Stimulated activated naive CD4-positive, alpha-beta T cell (primary cell): ENCODE measurements at regions not wholly inside any gene's neighbourhood (a gene's known extent, or its start where the extent isn't known, plus 50 kb on each side); places are given as distances from the start of the nearest gene placed in this dataset.
A peak's percentile ranks its signal among the peaks of the same experiment; 100 is the strongest.

Experiments
- DNase-seq, 6 experiments: peaks; one replicate each; lab custom pipeline; 2025; lab: John Stamatoyannopoulos, UW

DNA sequence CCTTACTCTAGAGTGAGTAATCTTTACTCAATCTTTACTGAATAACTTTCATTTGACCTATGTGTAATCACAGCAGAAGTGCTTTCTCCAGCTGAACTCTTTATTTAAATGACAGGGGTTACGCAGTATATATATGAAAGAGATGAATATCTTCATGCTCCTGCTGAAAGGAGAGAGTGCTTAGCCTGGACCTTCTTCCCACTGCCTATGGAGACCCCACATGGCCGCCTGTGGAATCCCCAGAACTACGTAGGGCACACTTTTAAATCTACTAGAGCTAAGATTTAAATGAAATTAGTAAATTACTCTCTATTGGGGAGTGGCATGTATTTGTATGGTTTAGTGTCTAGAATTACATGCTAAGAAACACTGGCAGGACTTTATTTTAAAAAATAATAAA is 391.2 kb downstream of the ANKRD50 start:
- DNase-seq = no peak

DNA sequence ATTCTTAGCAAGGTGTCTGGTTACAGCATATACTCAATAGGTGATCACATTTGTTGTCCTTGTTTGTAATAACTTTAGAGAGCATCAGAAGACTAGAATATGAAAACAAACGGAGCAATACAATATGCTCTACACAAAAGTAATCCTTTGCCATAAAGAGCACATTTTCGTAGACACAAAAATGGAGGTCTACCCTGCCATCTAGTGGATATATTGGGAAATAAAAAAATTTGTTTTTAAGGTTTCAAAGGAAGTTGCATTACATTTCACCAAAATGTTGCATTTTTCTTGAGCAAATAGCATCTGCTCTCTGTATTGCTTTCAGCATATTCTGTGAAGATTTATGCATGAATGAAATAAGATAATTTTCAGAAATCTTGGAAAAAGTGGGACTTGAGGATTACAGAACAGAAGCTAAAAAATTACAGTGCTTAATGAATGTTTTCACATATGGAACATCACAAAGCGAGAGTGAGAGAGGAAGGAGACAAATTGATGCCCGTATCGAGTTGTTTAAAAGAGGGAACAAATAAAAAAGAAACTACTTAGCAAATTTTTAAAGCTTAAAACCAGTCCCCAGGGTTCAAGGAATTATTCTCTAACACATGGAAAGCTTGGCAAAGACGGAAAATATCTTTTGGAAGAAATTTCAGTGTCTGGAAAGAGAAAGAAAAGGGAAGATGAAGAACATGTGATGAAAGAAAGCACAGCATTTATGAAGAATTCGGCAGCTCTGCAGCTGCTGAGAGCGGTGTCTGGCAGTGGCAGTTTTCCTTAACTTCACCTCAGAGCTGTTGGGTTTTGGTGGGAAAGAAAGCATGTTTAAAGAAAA is 390.1 kb downstream of the ANKRD50 start:
- peak in 1 of 6 experiments; percentile 7 for DNase-seq

GRCh38 chr4:124325690-124326089 is 386.8 kb downstream of the ANKRD50 start:
- DNase-seq = no peak

GRCh38 chr4:124329134-124329533 is 383.4 kb downstream of the ANKRD50 start:
- no peak for DNase-seq

DNA sequence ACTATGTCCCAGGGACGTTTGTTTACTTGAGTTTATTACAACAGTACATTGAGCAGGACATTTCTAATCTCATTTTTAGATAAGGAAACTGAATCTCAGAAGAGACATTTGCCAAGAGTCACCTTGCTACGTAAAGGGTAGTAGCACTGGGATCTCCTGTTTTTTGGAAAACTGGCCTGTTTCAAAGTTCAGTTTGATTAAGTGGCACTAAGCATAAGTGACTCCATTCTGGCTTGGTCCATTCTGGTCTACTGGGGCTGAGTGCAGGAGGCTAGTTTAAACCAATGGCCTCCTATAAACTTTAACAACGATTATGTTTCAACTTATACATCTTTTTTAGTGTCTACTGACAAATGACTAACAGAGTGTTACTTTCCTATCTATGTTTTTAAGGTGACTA is 382.5 kb downstream of the ANKRD50 start:
- DNase-seq = no peak

- DNase-seq = no peak
Observed at GRCh38 chr4:124331781-124332180, 380.8 kb downstream of the ANKRD50 start.

- DNase-seq = no peak
Observed at GRCh38 chr4:124333466-124333865, 379.1 kb downstream of the ANKRD50 start.

DNA sequence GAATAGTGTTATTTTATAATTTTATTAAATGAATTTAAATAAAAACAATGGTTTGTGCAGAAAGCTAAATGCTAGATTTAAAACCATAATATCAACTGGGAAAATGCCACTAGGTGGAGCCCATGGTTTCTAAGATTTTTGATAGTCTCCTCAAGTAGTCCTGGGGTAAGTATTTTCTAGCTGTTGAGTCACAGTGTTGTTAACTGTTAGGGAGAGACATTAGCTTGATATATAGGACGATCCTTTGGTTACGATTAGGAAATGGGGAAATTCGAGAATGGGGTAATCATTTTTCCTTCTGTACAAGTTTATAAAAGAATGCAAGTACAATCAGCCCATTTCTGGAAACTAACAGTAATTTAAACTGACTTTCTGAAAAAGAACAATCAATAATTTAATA is 378.4 kb downstream of the ANKRD50 start:
- DNase-seq = peak in 1 of 6 experiments; percentile 0

- no peak for DNase-seq
Observed at GRCh38 chr4:124337874-124338273, 374.7 kb downstream of the ANKRD50 start.

DNA sequence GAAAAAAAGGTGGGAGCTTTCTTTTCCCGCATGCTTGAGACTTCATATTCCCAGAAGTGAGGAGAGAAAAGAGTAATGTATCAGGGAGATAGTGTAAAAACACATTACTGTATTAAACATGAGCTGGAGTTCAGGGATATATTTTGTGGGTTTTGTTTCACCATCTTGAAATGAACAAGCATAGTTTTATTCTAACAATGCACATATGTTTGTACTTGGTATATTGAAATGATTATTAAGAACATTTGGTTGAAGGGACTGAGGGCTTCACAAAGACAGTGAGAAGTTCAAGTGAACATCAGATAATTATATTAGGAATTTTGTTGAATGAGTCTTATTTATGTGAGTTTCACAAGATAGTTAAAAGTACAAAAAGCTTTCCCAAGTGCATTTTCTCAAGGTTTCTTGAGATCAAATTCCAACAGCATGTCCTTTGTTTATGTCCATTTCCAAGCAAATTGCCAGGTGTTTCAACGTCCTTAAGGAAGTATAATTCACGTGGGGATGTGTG is 368.8 kb downstream of the ANKRD50 start:
- DNase-seq = no peak

- DNase-seq = no peak
Observed at GRCh38 chr4:124372916-124373315, 339.6 kb downstream of the ANKRD50 start.

GRCh38 chr4:124386163-124386562 is 326.4 kb downstream of the ANKRD50 start:
- no peak for DNase-seq

DNA sequence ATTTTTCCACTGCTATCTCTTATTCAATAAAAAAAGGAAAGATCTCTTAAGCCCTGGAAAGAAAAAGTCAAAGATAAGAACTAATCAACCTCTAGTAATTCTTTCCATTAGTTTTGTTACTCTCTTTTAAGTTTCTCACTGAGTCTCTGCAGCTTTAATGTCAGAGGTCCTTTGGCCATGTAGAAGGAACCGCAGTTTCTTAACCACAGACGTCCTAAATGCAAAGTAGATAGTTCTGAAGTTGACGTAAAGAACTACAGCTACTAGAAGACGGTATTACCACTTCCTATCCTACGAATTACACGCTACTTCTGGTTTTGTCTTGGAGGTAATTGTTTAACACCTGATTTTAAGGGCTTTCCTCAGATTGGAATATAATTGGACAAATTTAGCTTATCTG is 325.9 kb downstream of the ANKRD50 start:
- DNase-seq = no peak

- DNase-seq = no peak
Observed at GRCh38 chr4:124389591-124389990, 322.9 kb downstream of the ANKRD50 start.

DNA sequence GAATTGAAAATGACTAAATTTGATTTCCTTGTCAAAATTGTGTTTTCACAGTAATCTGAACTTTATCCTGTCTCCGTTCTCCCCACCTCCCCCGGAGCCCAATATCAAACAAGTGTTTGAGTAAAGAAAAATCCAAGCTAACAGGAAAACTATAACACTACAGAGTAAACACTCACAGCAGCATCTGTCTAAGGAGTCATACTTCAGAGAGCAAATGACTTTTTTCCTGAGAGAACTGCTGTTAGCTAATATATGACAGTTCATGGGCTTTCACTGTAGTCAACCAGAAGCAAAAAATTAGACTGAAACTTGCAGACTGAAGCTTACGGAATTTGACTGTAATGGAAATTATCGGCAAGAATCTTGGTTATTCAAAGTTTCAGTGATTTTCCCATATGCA is 321.7 kb downstream of the ANKRD50 start:
- DNase-seq = no peak

DNA sequence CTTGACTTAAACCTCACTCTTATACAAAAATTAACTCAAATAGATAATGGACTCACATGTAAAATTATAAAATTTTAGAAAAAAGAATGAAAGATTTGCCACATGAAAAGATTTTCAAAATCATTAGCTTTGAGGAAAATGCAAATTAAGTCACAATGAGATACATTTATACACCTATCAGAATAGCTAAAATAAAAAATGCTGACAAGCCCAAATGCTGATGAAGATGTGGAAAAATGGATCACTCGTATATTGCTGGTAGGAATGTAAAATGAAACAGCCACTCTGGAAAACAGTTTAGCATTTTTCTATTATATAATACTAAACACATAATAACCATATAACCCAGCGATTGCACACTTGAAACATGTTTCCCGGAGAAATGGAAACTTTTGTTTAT is 316.2 kb downstream of the ANKRD50 start:
- DNase-seq = no peak

- no peak for DNase-seq
Observed at GRCh38 chr4:124401606-124402005, 310.9 kb downstream of the ANKRD50 start.

GRCh38 chr4:124409044-124409443 is 303.5 kb downstream of the ANKRD50 start:
- DNase-seq = no peak

DNA sequence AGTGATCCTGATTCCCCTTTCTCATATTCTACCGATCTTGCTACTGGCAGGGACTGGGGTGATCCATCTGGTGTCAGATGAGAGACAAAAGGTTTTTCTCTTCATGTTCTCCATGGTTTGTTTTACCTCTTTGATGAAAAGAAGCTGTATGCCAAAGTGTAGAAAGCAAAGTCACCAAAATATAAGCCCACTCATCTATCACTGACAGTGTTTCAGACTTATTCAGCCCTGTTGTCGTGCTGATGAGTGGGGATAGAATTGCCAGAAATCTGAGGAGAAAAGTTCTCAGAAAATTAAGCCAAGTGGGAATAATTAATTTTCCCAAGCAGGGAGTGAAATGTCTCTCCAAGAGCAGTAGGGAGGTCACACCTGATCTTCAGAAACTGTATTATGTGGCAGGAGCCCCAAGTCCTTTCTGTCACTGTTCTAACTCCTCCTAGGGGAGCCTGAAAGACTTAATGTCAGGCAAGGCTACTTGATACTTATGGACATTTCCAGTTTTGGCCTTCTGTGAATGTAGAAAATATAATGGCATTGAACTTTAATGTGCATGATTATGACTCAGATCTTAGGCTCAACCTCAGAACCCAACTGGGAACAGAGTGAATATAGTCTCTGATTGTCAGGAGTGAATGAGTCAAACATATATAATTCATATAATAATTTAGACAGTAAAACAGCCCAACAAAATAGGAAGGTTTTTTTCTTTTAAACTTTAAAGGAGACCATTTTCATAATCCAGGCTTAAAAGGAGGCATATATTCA is 298.1 kb downstream of the ANKRD50 start:
- no peak for DNase-seq

DNA sequence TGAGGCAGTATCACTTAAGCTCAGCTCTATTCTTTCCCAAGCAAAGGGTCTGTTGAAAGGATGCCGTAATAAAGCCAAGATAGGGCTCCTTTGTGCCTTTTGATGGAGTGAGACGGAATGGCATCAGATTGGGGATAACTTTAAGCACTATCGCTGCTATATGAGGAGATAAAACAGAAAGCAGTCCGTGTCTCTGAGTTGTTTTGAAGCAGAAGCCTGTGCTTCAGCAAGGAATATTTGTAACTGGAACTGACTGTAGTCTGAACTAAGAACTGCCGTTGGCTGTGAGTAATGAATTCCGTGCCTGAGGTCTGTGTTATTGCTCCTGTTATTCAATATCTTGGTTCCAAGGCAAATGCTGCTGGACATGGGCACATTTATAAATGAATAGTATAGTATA is 297.4 kb downstream of the ANKRD50 start:
- no peak for DNase-seq

DNA sequence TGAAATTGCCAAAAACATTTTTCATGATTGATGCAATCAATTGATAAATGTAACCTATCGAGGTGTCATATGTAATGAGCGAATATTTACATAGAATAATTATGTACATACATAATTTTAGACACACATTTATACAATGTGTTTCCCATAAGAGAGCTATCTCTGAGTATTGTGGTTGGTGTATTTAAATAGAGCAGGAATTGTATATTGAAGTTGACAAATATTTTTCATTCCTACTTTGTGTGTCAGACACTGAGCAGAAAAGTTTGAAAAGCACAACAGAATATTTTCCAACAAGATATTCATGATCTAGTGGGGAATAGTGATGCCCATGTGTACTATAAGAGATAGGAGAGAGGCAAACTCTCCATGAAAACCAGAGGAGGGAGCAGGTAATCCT is 295.2 kb downstream of the ANKRD50 start:
- DNase-seq = no peak

DNA sequence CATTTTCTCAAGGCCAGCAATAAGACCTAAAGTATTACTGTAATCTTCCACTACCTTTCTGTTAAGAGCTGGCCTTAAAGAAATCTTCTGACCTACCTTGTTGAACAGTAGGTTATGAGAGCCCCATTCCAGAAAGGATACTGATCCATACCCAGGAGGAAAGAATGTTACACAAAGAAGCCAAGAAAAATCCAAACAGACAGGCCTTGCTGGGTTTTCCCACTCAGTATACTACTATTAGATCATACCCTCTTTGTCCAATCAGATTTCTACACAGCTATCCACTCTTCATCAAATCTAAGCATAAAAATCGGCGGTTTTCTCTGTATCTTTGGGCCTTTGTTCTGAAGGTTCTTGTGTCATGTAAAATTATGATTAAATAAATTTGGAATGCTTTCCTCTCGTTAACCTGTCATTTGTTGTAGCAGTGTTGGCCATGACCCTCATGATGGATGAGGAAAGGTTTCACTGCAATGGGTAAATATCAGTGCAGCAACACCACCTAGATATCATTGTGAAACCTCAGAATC is 292.3 kb downstream of the ANKRD50 start:
- DNase-seq = no peak

- DNase-seq = no peak
Observed at GRCh38 chr4:124423160-124423559, 289.4 kb downstream of the ANKRD50 start.
